T-cell (primary cell): ENCODE measurements at regions not wholly inside any gene's neighbourhood (a gene's known extent, or its start where the extent isn't known, plus 50 kb on each side); places are given as distances from the start of the nearest gene placed in this dataset.

Experiments
- ATAC-seq, 4 experiments: fragments of 200-7000 bp in 3 of 4; fragments of 150-1000 bp in 1 of 4; cut with Tn5 transposase; replicated peaks in 1 of 4; 1 replicate in 3 of 4; 2 replicates in 1 of 4; pipeline ENCODE4 v1.10.0; 2021; ENCODE audit warnings: moderate library complexity in 3 of 4, mild to moderate bottlenecking in 2 of 4, moderate number of reproducible peaks in 1 of 4
- CTCF ChIA-PET, 2 donors: fragments of 300-600 bp; sonication (Branson Sonifier 250); formaldehyde crosslinking; loops; one replicate each; lab custom pipeline; 2022; ENCODE audit warnings: antibody characterized with exemption in 2 of 2; lab: Charles Lee
- POLR2A ChIA-PET, 2 donors: fragments of 300-600 bp; sonication (Branson Sonifier 250); formaldehyde crosslinking; loops; one replicate each; lab custom pipeline; 2022; ENCODE audit warnings: antibody characterized with exemption in 2 of 2; lab: Charles Lee
- DNase-seq, 35 experiments: peaks; one replicate each; pipeline versions ENCODE4 v3.0.0 to v3.0.0-alpha.2; 2013 to 2023
- H3K27ac ChIP-seq: one replicate; pipeline ENCODE4 v1.5.1; 2013; ENCODE audit warnings: low read length
- H3K27me3 ChIP-seq, 2 experiments: replicated peaks in 1 of 2; 1 replicate in 1 of 2; 2 replicates in 1 of 2; pipeline versions ENCODE4 v1.6.1 to v1.7.0; 2013; ENCODE audit warnings: low read length in 1 of 2, mixed read lengths in 1 of 2; ENCODE audit not compliant: control insufficient read depth in 2 of 2, insufficient read depth in 2 of 2; ENCODE audit errors: extremely low read depth in 1 of 2
- H3K36me3 ChIP-seq, 2 donors: 1 replicate in 1 of 2; 2 replicates in 1 of 2; pipeline versions ENCODE4 v1.6.1 to v1.7.0; 2013; ENCODE audit warnings: low read length in 1 of 2; ENCODE audit not compliant: control insufficient read depth in 2 of 2, insufficient read depth in 1 of 2; ENCODE audit errors: extremely low read depth in 1 of 2
- H3K4me1 ChIP-seq, 2 experiments: 1 replicate in 1 of 2; 2 replicates in 1 of 2; pipeline versions ENCODE4 v1.6.1 to v1.7.0; 2013; ENCODE audit warnings: low read length in 2 of 2, mixed read lengths in 1 of 2; ENCODE audit not compliant: insufficient read depth in 2 of 2, control insufficient read depth in 1 of 2; ENCODE audit errors: extremely low read depth in 1 of 2
- H3K4me3 ChIP-seq, 2 donors: 1 replicate in 1 of 2; 2 replicates in 1 of 2; pipeline versions ENCODE4 v1.5.1 to v1.7.0; 2013; ENCODE audit warnings: mild to moderate bottlenecking in 2 of 2, low read length in 1 of 2, moderate library complexity in 1 of 2; ENCODE audit not compliant: control insufficient read depth in 1 of 2; ENCODE audit errors: extremely low read depth in 1 of 2
- H3K9me3 ChIP-seq: 2 replicates; pipeline ENCODE4 v1.7.0; 2013
- H3K27ac Mint-ChIP-seq, 2 donors: one replicate each; pipeline ENCODE4 v1.8.0; 2020 to 2021; ENCODE audit warnings: mild to moderate bottlenecking in 2 of 2, mixed read lengths in 2 of 2
- H3K27me3 Mint-ChIP-seq, 2 donors: one replicate each; pipeline ENCODE4 v1.8.0; 2021 to 2022; ENCODE audit warnings: mixed read lengths in 2 of 2
- H3K36me3 Mint-ChIP-seq: one replicate; pipeline ENCODE4 v1.8.0; 2021; ENCODE audit warnings: mixed read lengths
- H3K4me1 Mint-ChIP-seq, 3 donors: one replicate each; pipeline ENCODE4 v1.8.0; 2020 to 2022; ENCODE audit warnings: mixed read lengths in 3 of 3, mild to moderate bottlenecking in 1 of 3
- H3K4me3 Mint-ChIP-seq, 3 donors: one replicate each; pipeline ENCODE4 v1.8.0; 2020 to 2022; ENCODE audit warnings: mild to moderate bottlenecking in 3 of 3, mixed read lengths in 3 of 3, moderate library complexity in 3 of 3
- H3K9me3 Mint-ChIP-seq, 3 donors: one replicate each; pipeline ENCODE4 v1.8.0; 2020 to 2022; ENCODE audit warnings: mixed read lengths in 3 of 3
- WGBS: methylation state at CpG from one replicate; pipeline ENCODE4 v1.1.5; 2013; ENCODE audit warnings: missing lambda C conversion rate; ENCODE audit not compliant: insufficient coverage; 5-methylcytosine and 5-hydroxymethylcytosine counted together

DNA sequence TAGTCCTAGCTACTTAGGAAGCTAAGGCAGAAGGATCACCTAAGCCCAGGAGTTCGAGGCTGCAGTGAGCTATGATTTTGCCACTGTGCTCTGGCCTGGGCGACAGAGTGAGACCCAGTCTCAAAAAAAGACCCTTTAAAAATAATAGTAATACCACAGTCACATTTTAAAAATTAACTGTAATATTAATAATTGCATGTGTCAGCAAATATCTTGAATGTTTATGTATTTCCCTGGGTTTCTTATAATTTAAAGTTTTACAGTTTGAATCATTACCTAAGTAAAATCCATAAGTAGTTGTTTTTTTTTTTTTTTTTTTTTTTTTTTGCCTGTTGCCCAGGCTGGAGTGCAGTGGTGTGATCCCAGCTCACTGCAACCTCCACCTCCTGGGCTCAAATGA, 69.2 kb downstream of the LYZL2 start:
- Histone ChIP-seq H3K27ac (no peak overlapping the region), H3K4me1 (no peaks in the 10 kb centered on the region), H3K27me3 (peaks cover 0 to 10% of the 10 kb centered on the region in 2 experiments), H3K4me3 (no peak overlapping the region), H3K36me3 (no peaks in the 10 kb centered on the region), H3K9me3 (no peaks in the 10 kb centered on the region)
- POLR2A ChIA-PET: no interaction called here
- no peaks in the 10 kb centered on the region for H3K4me1 Mint-ChIP-seq
- no CpG with 5 or more reads among the region's 2 CpGs for WGBS
- CTCF ChIA-PET: interaction anchor here (0.6 to 1.5 kb wide), 2 partner anchors 21 to 22 kb away, joined by 3 to 6 read pairs; no protein-coding TSS in a partner anchor
- DNase-seq: no peak
- no peaks in the 10 kb centered on the region for H3K36me3 Mint-ChIP-seq
- ATAC-seq: no peak
- H3K27me3 Mint-ChIP-seq: peaks cover 4 to 17% of the 10 kb centered on the region in 2 donors
- H3K4me3 Mint-ChIP-seq: no peak overlapping the region
- no peaks in the 10 kb centered on the region for H3K9me3 Mint-ChIP-seq
- H3K27ac Mint-ChIP-seq: no peak overlapping the region

DNA sequence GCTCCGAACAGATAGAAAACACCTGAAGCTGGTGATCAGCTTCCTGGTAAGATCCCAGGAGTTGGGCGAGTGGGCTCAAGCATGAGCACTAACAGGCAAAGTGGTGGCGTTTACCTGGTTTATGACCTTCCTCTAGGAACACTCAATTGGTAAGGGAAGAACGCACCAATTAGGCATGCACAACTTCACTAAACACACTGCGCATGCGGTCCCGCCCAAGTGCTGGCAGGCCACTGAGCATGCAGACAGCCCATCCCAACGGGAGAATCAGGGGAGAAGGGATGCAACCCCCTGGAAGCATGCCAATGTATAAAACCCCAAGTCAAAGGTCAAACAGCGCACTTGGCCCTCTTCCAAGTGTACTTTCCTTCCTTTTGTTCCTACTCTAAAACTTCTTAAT, 70.4 kb downstream of the LYZL2 start:
- ChIA-PET POLR2A (no interaction called here), CTCF (interaction anchor here in 1 of 2 donors (1.5 kb wide), 1 partner anchor 23 kb away, joined by 3 read pairs; no protein-coding TSS in a partner anchor)
- Histone ChIP-seq H3K9me3 (no peaks in the 10 kb centered on the region), H3K4me3 (no peak overlapping the region), H3K36me3 (no peaks in the 10 kb centered on the region), H3K27ac (no peak overlapping the region), H3K4me1 (no peaks in the 10 kb centered on the region), H3K27me3 (peaks cover 0 to 10% of the 10 kb centered on the region in 2 experiments)
- H3K4me3 Mint-ChIP-seq: no peak overlapping the region
- H3K27me3 Mint-ChIP-seq: peaks cover 3 to 16% of the 10 kb centered on the region in 2 donors
- DNase-seq (no peak), ATAC-seq (no peak)
- no peaks in the 10 kb centered on the region for H3K36me3 Mint-ChIP-seq
- H3K9me3 Mint-ChIP-seq: no peaks in the 10 kb centered on the region
- no peak overlapping the region for H3K27ac Mint-ChIP-seq
- 78% methylated on average over 6 of the region's 9 CpGs for WGBS
- peaks cover 0 to 4% (median 0%) of the 10 kb centered on the region in 3 donors for H3K4me1 Mint-ChIP-seq

DNA sequence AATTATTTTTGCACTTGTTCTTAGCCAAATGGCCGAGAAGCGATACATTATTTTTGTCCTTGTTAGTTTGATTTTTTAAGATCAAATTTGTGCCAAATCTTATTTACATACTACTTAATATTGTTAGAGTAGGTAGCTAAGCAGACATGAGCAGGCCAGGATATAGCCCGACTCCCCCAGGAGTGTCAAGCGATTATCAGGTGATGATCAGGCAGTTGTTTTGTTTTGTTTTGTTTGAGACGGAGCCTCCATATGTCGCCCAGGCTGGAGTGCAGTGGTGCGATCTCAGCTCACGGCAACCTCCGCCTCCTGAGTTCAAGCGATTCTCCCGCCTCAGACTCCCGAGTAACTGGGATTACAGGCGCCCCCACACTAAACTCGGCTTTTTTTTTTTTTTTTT, 71.1 kb downstream of the LYZL2 start:
- Mint-ChIP-seq H3K27me3 (peaks cover 0 to 9% of the 10 kb centered on the region in 2 donors), H3K27ac (no peak overlapping the region), H3K4me3 (no peak overlapping the region), H3K9me3 (no peaks in the 10 kb centered on the region), H3K36me3 (no peaks in the 10 kb centered on the region), H3K4me1 (peaks cover 0 to 8% (median 0%) of the 10 kb centered on the region in 3 donors)
- no peaks in the 10 kb centered on the region for H3K9me3 ChIP-seq
- 98% methylated on average over 7 of the region's 14 CpGs for WGBS
- DNase-seq (no peak), ATAC-seq (no peak)
- CTCF ChIA-PET: no interaction called here
- no peaks in the 10 kb centered on the region for H3K4me1 ChIP-seq
- POLR2A ChIA-PET: no interaction called here
- H3K4me3 ChIP-seq: no peak overlapping the region
- peaks cover 0 to 7% of the 10 kb centered on the region in 2 experiments for H3K27me3 ChIP-seq
- no peaks in the 10 kb centered on the region for H3K36me3 ChIP-seq
- no peak overlapping the region for H3K27ac ChIP-seq

DNA sequence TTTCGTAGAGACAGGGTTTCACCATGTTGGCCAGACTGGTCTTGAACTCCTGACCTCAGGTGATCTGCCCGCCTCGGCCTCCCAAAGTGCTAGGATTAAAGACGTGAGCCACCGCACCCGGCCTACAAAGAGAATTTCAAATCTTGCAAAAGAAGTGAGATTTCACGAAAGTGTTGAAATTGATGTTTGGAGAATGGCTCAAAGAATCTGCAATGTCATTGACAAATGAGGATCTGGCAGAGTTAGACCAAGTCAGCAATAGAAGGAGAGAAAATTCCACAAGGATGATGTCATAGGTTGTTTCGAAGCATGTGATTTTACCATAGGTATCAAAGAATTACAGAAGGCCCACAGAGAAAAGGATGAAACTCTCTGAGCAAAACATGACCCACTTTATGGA, 71.7 kb downstream of the LYZL2 start:
- H3K4me1 Mint-ChIP-seq: peaks cover 0 to 8% (median 0%) of the 10 kb centered on the region in 3 donors
- H3K9me3 ChIP-seq: no peaks in the 10 kb centered on the region
- H3K4me1 ChIP-seq: no peaks in the 10 kb centered on the region
- peaks cover 0 to 7% of the 10 kb centered on the region in 2 donors for H3K27me3 Mint-ChIP-seq
- no peaks in the 10 kb centered on the region for H3K9me3 Mint-ChIP-seq
- no peaks in the 10 kb centered on the region for H3K36me3 Mint-ChIP-seq
- H3K27me3 ChIP-seq: peaks cover 0 to 7% of the 10 kb centered on the region in 2 experiments
- WGBS: 97% methylated on average over 7 of the region's 8 CpGs
- H3K4me3 ChIP-seq: no peak overlapping the region
- H3K4me3 Mint-ChIP-seq: no peak overlapping the region
- DNase-seq: no peak
- POLR2A ChIA-PET: no interaction called here
- CTCF ChIA-PET: no interaction called here
- no peak for ATAC-seq
- H3K27ac Mint-ChIP-seq: no peak overlapping the region
- H3K36me3 ChIP-seq: no peaks in the 10 kb centered on the region
- H3K27ac ChIP-seq: no peak overlapping the region

DNA sequence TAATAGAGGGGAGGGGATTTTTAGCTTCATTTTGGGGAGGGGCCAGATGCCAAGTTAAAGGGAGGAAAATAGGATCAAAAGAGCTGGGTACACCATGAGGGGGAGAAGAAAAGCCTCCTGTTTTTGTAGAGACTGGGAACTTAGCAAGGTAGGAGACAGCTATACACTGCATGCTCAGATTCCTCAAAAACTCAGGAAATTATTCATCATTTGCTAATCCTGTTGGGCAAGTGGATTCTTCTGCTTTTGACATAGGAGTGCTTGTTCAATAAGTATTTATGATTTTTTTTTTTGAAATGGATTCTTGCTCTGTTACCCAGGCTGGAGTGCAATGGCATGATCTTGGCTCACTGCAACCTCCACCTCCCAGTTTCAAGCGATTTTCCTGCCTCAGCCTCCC, 73.4 kb downstream of the LYZL2 start:
- H3K4me3 ChIP-seq: no peak overlapping the region
- ChIA-PET CTCF (no interaction called here), POLR2A (no interaction called here)
- 83% methylated on average over 1 of the region's 1 CpG for WGBS
- H3K27ac Mint-ChIP-seq: no peak overlapping the region
- no peaks in the 10 kb centered on the region for H3K27me3 ChIP-seq
- no peak overlapping the region for H3K27ac ChIP-seq
- no peaks in the 10 kb centered on the region for H3K9me3 Mint-ChIP-seq
- no peaks in the 10 kb centered on the region for H3K36me3 Mint-ChIP-seq
- H3K36me3 ChIP-seq: no peaks in the 10 kb centered on the region
- no peak overlapping the region for H3K4me3 Mint-ChIP-seq
- H3K4me1 ChIP-seq: no peaks in the 10 kb centered on the region
- H3K27me3 Mint-ChIP-seq: peaks cover 0 to 3% of the 10 kb centered on the region in 2 donors
- no peak for ATAC-seq
- H3K4me1 Mint-ChIP-seq: peaks cover 0 to 8% (median 0%) of the 10 kb centered on the region in 3 donors
- no peak for DNase-seq
- H3K9me3 ChIP-seq: no peaks in the 10 kb centered on the region

DNA sequence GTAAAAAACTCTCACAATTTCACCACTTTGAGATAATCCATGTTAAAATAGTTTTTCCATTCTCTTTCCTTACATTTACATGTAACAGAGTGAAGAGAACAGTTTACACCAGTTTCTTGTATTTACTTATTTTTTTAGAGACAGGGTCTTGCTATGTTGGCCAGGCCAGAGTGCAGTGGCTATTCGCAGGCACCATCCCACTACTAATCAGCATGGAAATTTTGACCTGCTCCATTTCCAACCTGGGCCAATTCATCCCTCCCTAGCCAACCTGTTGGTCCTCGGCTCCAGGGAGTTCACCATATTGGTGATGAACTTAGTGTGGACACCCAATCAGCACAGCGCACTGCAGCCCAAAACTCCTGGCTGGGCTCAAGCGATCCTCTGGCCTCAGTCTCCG, 74.1 kb downstream of the LYZL2 start:
- no peak overlapping the region for H3K27ac Mint-ChIP-seq
- 89% methylated on average over 3 of the region's 5 CpGs for WGBS
- peaks cover 0 to 10% (median 0%) of the 10 kb centered on the region in 3 donors for H3K4me1 Mint-ChIP-seq
- no peak overlapping the region for H3K27ac ChIP-seq
- DNase-seq: no peak
- H3K27me3 Mint-ChIP-seq: no peaks in the 10 kb centered on the region
- no peak for ATAC-seq
- H3K4me3 ChIP-seq: no peak overlapping the region
- no peaks in the 10 kb centered on the region for H3K36me3 Mint-ChIP-seq
- no peaks in the 10 kb centered on the region for H3K9me3 ChIP-seq
- POLR2A ChIA-PET: no interaction called here
- CTCF ChIA-PET: interaction anchor here in 1 of 2 donors (0.7 kb wide), 1 partner anchor 29 kb away, joined by 3 read pairs; no protein-coding TSS in a partner anchor
- H3K27me3 ChIP-seq: no peaks in the 10 kb centered on the region
- peaks cover 0 to 3% of the 10 kb centered on the region in 2 experiments for H3K4me1 ChIP-seq
- no peaks in the 10 kb centered on the region for H3K9me3 Mint-ChIP-seq
- H3K4me3 Mint-ChIP-seq: no peak overlapping the region
- H3K36me3 ChIP-seq: no peaks in the 10 kb centered on the region
